Activated CD4-positive, alpha-beta T cell treated with anti-CD3 and anti-CD28 coated beads, Interleukin-2, amount 50 U/mL, for 4 hours (primary cell): ENCODE measurements at regions not wholly inside any gene's neighbourhood (a gene's known extent, or its start where the extent isn't known, plus 50 kb on each side); places are given as distances from the start of the nearest gene placed in this dataset.
A peak's percentile ranks its signal among the peaks of the same experiment; 100 is the strongest.

Experiments used
- DNase-seq, 2 experiments: peaks; one replicate each; pipeline ENCODE4 v3.0.0-alpha.2; 2020

DNA sequence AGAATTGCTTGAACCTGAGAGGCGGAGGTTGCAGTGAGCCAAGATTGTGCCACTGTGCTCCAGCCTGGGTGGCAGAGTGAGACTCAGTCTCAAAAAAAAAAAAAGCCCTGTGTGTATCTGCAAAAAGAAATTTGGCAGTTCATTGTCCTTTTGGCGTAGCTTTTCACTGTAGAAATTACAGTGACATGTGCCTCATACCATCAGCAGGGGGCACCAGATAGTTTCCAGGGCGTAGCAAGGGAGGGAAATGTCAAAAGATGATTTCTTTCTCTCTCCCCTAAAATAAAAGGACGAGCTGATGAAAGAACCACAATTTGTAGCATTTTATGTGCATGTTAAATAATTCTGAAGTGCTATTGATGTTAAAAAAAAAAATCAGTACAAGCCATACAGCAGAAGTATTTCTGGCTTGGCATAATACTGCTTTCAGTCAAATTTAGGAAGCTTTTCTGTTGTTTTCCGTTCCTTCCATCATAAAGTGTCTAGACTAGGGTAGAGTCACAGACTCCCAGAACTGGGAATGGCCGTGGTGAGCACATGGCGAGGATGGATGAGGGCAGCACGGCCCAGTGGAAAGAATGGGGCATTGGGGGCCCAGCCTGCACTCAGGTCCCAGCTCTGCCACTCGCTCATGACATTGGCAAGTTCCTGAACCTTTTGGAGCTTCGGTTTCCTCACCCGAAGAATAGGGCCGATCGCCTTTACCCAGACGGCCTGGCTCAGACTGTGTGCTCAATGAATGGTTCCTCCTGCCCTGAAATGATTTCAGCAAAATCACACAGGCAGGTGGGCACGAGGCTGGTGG is 59.8 kb upstream of the RPH3AL start:
- peak; percentile 62 for DNase-seq

- DNase-seq: no peak
Measured at GRCh38 chr17:411421-412120, 59.0 kb upstream of the RPH3AL start.

DNA sequence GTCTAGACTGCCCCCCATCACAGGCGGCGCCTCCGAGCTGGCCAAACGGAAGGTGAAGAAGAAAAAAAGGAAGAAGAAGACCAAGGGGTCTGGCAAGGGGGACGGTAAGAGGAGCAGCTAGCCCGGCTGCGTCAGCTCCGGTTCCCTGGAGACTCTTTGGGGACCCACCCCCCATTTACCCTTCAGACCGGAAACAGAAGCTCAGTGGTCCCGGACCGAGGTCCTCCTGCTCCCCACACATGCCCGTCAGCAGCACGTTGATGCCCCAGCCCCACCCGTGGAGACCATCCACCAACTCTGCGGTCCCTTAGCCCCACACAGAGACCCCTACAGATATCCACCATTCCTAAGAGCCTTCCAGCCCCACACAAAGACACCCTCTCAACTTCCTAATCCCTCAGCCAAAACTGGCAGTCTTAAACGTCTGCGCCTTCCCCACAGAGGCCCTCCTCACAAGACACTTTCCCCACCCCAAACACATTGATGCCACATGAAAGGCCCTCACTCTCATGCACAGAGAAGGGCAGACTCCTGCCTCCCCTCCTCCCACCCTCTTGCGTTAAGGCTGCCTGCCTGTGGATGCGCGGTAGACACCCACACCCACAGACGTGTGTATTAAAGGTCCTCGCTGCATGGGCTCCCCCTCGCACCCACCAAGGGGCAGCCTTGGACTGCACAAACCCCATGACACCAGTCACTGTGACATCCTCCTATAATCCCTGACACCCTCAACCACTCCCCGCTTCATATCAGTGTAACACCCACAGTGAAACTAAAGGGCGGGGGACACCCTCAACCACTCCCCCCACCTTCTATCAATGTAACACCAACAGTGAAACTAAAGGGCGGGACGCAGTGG is 58.2 kb upstream of the RPH3AL start:
- DNase-seq: peak; percentile 48 to 57

DNA sequence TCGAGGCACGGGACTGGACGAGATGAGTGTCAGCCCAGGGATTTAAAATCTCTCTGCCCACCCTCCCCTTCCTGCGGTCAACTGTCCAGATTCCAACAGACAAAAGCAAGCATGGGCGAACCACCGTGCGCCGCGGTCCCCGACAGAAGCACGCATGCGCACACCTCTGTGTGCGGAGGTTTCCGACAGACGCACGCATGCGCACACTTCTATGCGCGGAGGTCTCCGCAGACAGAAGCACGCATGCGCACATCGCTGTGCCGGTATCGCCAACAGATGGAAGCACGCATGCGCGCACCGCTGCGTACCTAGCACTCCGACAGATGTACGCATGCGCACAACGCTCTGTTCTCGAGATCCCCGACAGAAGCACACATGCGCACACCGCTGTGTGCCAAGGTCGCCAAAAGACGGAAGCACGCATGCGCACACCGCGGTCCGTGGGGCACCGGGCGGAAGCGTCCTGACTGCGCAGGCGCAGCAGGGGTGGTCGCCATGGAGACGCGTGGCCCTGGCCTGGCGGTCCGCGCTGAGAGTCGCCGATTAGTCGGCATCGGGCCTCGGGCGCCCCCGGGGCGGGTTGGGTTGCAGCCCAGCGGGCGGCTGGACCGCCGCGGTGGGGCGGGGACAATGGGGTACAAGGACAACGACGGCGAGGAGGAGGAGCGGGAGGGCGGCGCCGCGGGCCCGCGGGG is 57.4 kb upstream of the RPH3AL start:
- peak; percentile 98 to 99 for DNase-seq

GRCh38 chr17:409308-409847 is 56.8 kb upstream of the RPH3AL start:
- no peak for DNase-seq

DNA sequence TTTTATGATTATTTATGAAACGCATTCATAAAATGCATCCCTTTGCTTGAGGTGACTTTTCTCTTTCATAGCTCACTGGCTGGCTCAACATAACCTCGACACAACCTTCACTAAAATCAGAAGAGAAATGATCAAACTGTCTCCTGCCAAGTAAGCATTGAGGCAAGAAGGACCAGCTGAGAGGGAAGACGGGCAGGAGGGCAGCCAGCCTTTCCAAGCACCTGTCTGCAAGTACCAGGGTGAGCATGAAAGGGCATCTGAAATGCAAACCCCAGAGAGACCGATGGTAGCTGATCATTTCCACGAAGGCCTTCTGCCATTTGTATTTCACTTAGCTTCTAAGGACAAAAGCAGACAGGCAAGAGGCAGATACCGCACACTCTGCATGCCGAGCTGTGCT is 52.1 kb upstream of the RPH3AL start:
- no peak for DNase-seq
